HG03066 (cell line): ENCODE measurements at regions not wholly inside any gene's neighbourhood (a gene's known extent, or its start where the extent isn't known, plus 50 kb on each side); places are given as distances from the start of the nearest gene placed in this dataset.

Experiments
- ATAC-seq: cut with Tn5 transposase; IDR thresholded peaks from one replicate; pipeline ENCODE4 v1.9.1; 2021; ENCODE audit warnings: low read depth; ENCODE audit not compliant: unreplicated experiment

DNA sequence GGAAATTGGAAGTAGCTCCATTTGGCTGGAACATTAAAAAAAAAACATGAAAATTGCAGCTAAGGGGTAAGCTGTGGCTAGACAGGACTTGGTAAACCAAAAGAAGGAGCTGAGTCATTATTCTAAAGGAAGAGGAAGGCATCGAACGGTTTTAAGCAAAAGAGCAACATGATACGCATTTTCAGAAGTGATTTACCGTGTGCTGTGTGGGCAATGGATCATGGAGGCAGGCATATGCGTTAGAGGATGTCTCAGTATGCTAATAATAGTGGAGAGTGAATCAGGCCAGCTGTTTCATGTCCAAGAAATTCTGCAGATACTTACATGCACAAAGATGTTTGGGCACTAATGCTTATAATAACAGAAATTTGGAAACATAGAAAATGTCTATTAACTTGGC, 409.1 kb upstream of the ATP11B start:
- ATAC-seq = no peak

DNA sequence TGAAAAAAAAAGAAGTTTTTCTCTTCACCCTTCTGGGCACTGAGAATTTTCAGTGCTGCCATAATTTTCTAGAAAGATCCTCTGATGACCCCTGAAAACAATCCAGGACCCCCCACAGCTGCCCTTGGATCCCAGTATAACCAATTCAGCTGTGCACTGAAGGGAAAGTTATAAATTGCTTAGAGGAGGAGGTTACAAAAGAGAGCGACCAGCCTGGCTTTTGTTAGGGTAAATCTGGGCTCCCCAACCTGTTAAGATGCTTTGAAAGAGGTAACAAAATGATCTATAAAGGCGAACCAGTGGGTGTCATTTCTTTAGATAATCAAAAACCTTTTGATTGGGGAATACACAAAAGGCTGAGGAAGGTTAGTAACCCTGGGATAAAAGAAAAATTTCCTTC, 407.9 kb upstream of the ATP11B start:
- ATAC-seq = no peak

DNA sequence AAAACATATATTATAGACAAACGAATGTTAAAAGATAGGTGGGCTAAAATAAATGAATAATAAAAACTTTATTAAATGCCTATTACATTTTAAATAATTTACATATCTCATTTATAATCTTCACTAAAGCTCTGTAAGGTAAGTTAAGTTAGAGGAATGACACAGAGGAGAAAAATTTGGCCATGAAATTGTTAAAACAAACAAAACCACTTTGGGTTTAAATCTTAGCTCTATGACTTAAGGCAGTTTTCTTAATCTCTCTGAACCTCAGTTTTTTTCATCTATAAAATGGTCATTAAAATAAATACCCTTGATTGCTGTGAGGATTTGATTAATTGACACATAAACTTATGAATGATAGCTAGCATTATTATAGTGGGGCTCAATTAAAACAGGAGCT, 404.8 kb upstream of the ATP11B start:
- ATAC-seq = no peak

DNA sequence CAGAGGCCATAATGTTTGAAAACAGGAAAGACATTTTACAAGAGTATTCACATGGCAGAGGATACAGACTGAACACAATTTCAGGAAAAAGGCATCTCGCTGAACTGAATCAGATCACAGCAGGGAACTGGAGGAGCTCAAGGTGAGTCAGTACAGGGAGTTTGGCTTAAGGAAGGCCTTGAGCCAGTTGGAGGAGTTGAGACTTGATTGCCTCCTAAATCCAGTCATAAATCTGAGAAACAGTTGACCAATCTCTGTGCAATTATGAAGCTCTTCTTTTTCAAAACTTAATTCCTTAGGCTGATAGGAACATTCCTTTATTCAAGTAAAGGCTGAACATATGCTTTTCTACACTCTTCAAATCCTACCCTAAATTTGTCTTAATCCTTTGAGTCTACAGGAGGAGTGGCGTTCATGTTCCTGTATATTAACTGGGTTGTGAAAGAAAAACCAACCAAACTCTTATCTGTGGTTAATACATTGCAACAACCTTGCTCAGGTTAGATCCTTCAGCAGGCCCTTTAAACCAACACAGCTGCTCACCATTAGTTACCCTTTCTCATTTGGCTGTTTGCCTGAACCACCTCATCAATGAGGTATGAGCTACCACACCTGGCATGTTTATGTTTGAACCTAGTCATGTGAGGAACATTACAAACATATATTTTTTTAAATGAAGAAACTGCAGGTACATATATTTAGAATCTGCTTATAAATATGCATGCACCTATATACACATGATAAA, 404.1 kb upstream of the ATP11B start:
- no peak for ATAC-seq

DNA sequence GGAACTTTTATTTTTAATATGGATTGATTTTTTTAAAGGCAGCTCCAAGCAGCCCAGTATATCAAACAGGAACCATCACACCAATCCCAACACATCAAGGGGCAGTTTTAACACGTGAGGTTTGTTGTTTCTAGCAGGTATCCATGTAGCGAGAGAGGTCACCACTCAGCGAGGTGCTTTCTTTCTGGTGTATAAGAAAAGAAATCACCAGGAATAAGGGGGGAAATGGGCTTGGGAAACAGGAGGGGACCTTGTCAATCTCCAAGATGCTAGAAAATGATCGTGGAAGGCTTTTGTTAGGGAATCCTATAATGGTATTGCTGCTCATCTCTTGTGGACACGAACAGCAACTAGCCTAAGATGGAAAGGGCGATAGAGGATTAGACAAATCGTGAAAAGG, 402.9 kb upstream of the ATP11B start:
- no peak for ATAC-seq

DNA sequence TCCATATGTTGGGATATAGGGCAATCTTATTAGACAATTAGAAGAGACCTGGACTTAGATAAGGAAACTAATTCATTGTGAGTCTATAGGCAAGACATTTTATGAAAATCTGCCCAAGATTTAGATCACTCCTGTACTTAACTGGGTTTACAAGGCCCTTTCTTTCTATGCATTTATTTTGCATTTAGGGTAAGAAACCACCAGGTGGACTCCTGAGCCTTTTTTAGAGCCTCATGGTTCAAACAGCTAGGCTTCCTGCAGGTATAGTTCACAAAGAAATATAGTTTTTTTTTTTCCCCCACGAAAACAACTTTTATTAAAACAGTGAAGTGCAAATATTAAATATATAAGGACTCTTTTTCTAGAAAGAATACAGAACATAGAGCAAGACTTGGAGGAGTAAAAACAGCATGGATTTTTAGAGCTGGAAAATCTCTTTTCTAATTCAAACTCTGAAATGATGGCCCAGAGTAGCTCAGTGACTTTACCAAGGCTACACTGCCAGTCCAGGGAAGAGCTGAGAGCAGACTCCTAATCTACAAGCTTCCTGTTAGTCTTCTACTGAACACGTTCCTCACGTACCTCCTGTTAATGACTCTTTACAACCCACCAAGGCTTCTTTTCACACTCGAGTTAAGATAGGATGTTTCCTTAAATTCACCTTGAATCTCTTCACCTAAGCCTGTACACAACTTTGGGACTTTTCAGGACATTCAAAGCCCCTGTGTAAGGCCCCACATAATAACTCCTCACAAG, 400.9 kb upstream of the ATP11B start:
- ATAC-seq = no peak

DNA sequence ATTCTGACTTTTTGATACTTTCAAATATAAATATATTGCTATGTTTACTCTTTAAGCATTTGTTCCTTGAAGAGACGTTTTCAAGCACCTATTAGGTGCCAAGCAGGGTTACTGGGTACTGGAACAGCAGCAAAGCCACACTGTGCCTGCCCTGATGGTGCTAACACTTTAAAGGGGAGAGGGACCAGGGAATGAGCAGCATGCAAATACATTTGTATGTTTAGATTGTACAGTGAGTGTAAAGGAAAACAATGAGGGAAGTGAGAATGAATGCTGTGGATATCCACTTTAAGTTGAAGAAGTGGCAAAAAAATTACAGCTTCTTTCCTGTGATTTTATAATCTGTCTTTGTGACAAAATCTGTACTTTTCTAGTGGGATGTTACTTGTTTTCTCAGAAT, 400.2 kb upstream of the ATP11B start:
- no peak for ATAC-seq

DNA sequence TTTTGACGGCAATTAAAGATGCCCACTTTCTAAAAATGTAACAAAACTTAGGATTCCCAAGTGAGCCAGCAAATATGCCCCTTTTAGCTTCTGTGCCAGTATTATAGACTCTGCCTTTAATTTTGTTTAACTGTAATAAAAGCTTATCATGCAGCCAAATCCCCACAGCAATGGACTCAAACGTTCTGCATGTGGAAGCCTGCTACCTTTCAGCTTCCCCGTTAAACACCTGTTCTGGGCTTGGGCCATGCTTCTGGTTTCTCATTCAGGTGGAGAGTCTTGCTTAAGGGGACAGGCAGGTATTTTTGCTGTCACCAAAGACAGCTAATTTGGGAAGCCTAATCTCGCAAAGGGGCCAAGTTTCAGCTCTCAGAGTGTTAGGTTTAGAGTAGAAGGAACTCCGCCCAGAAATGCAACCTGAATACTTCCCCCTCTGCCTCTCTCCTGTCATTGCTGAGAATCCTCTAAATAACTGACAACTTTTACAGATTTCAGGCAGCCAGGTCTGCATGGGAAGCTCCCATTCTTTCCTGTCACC, 399.4 kb upstream of the ATP11B start:
- ATAC-seq = no peak

DNA sequence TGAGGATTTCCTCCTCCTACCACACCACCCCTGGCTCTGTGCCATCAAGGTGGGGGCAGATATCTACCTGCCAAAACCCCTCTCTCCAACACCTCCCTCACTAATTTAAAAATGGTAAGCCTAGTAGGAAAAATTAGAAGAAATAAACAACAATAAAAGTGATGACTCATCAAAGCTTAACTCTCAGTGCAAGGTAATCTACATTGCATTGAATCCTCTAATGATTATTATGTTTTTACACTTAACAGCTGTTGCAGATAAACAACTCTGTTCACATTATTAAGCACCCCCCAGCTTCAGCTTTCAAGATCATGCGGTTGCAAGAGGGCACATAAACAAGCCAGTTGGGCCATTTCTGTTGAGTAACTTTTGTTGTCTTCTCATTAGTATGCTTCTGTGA, 396.1 kb upstream of the ATP11B start:
- no peak for ATAC-seq

DNA sequence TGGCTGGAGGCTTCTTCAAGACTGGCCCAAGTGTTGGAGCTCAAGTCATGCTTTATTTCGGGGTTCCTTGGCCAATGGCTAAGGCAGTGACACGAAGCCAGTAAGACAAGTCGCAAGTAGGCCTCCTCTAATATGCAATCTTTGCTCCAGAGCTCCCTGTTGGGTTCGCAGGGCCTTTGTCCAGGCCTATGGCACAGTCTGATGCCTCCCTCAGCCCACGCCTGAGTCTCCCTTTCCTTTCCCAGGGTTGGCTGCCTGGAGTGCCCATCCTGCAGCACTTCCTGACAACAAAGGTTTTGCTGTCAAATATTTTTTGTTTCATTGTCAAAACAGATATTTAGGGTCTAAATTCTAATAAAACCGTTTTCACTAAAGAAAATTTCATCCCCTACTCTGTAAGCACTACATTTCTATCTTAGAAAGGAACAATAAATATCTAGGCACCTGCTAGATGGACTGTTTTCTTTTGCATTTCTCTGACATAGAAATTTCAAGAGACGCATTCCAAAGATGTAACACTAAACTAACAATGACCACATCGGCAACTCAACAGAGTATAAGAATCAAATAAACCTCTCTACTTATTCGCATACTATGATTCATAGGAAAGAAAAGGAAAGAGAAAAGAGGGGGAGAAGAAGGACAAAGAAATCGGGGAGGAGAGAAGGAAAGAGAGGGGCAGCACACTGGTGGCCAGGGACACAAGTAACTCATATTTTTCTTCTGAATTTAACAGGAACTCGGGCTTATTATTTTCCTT, 393.1 kb upstream of the ATP11B start:
- ATAC-seq = no peak

DNA sequence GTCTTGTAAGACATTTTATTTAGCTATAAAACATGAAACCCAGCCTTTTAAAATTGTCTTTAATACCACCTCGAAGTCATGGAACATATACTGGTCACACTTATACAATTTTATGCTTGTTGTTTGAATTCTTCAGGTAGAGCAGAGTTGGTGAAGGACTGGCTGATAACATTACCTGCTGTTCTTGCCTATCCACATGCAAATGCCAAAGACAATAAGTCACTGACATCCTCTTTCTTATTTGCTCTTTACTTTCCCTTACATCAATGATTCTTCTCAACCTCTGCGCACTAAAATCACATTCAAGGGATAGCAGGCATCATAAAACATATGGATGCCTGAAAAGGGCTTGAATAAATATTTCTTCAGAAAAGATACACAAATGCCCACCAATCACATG, 392.5 kb upstream of the ATP11B start:
- ATAC-seq = no peak

DNA sequence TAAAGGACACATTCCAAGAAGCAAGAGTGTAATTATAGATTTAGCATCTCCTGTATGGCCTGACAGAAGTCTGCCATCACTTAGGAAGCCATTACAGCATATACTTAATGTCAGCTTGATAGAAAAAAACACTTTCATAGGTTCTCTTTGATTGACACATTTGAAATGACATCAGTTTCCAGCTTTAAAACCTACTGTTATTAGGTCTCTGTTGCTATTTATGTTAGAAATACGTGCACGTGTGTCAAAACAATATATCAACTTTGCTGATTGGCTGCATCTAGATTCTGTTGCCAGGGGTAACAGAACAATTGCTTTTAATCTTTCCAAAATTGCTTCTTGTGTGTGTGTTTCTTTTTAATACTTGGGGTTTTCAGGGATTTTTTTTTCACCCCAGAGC, 389.3 kb upstream of the ATP11B start:
- ATAC-seq = no peak

DNA sequence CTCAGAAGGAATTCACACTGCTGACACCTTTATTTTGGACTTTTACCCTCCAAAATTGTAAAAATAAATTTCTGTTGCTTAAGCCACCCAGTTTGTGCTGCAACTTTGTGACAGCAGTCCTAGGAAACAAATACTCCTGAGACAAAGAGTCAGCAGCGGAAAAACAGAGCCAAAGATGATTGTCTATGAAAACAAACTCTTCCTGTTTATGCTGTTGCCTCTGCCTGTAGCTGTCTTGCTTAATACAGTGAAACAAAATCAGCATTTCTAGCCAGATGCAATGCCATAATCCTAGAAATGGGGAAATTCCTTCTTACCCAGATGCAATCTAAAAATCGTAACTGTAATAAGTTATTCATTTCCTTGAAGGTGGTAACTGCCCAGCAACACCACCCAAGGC, 387.5 kb upstream of the ATP11B start:
- no peak for ATAC-seq

DNA sequence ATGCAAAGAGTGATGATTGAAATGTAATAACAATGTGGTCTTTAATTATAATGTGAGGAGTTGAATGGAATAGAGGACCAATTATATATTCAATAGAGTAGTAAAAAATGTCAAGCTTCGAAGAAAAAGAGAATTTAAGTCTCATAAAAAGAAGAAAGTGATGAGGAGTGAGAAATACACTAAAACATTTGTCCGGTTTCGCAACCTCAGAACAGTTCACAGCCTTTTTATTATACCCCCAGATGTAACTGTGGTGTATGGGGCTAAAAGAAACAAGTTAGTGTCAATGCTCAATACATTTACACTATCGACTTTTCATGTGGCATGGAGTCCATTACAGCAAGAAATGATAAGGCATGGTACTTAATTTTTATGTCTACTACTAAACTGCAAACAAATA, 386.5 kb upstream of the ATP11B start:
- ATAC-seq = no peak

DNA sequence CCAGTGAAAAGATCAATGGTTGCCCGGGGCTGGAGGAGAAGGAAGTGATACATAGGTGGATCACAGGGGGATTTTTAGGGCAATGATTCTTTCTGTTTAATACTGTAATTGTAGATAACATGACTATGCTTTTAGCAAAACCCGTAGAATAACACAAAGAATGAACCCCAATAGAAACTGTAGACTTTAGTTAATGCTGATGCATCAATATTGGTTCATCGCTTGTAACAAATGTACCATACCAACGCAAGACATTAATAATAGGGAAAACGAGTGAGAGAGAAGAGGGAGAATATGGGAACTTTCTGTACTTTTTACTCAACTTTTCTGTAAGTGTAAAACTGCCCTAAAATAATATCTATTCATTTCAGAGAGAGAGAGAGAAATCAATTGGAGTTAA, 383.3 kb upstream of the ATP11B start:
- ATAC-seq = no peak

DNA sequence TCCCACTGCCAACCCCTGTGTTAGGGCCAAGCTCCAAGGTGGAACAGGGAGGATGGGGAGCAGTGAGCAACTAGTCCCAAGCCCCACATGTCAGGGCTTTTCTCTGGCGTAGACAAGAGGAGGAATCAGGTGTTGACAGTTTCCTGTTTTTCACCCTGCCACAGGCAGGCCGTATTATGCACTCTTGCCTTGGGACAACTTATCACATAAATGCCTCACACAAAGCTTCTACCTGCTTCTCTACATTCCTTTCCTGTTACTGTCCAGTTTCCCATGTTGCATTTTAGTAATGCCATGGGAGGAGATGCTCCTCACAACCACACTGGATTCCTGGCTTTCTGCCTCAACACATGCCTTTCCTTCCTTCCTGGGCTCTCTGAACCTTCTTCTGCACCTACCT, 381.2 kb upstream of the ATP11B start:
- no peak for ATAC-seq

DNA sequence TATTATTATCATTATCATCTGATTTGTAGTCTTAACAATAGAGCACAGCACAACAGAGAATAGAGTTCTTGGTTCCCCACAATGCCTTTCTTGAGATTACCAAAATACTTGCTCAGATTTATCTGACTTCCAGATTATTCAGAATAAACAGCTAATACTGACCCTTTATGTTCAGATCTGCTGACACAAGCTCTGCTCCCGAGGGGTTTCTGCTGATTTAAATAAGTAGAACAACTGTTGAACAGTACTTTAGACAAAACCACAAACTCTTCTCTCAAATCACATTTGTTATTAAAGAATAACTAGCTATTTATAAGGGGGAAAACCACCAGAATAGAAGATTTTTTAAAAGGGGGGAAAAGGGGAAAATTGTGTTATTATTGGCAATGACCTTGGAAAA, 380.2 kb upstream of the ATP11B start:
- no peak for ATAC-seq

DNA sequence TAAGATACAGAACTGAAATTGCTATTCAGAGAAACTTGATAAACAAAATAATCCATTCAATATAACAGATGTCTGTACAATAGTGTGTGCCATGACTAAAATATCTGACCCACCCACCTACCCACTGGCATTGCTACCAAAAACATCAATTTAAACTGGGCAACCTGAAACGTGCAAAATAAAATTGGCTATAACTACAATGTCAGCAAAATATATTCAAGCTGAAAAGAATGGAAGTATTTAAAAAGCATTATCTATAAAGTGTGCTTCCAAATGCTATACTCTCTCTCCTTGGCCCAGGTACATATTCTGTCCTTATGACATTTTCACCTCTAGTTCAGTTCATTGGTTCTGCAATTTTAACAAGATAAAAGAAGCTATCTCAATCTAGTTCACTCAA, 379.6 kb upstream of the ATP11B start:
- ATAC-seq = no peak

DNA sequence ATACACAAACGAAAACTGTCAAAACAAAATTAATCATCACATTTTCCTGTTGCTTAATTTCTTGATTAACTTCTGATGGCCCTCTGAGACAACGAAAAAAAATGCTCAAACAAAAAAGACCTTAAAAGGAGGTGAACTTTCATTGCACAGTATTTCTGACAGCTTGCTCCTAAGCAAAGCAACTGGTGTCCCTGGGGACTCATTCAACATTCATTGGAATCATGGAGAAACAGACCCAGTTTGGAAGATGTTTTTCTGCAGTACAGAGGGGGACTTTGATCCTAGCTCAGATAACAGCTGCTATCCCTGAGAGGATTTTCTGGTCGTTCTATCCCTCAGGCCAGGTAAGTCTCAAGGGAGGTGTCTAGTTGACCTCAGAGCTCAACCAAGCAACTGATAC, 378.7 kb upstream of the ATP11B start:
- no peak for ATAC-seq

DNA sequence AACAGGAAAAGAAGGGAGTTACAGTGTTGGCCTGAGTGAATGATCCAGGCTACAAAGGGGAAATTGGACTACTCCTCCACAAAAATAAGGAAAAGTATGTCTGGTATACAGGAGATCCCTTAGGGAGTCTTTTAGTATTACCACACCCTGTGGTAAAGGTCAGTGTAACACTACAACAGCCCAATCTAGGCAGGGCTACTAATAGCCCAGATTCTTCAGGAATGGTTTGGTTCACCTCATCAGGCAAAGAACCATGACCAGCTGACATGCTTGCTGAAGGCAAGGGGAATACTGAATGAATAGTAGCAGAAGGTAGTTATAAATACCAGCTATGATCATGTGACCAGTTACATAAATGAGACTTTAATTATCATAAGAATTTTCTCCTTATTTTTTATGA, 372.6 kb upstream of the ATP11B start:
- ATAC-seq = no peak

DNA sequence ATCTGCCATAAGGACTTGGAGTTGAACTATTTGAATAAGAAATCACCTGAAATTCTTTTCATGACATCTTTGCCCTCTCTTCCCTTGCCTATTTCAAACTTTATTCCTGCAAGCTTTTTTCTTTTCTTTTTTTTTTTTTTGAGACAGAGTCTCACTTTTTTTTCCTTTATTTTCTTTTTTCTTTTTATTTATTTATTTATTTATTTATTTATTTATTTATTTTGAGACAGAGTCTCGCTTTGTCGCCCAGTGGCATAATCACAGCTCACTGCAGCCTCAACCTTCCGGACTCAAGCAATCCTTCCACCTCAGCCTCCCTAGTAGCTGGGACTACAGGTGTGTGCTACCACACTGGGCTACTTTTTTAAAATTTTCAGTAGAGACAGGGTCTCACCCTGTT, 369.3 kb upstream of the ATP11B start:
- ATAC-seq = no peak
